HG02981 (cell line): ENCODE measurements at regions not wholly inside any gene's neighbourhood (a gene's known extent, or its start where the extent isn't known, plus 50 kb on each side); places are given as distances from the start of the nearest gene placed in this dataset.

ENCODE experiments used
- ATAC-seq: cut with Tn5 transposase; IDR thresholded peaks from one replicate; pipeline ENCODE4 v1.9.1; 2021; ENCODE audit warnings: mild to moderate bottlenecking, moderate library complexity; ENCODE audit not compliant: unreplicated experiment

DNA sequence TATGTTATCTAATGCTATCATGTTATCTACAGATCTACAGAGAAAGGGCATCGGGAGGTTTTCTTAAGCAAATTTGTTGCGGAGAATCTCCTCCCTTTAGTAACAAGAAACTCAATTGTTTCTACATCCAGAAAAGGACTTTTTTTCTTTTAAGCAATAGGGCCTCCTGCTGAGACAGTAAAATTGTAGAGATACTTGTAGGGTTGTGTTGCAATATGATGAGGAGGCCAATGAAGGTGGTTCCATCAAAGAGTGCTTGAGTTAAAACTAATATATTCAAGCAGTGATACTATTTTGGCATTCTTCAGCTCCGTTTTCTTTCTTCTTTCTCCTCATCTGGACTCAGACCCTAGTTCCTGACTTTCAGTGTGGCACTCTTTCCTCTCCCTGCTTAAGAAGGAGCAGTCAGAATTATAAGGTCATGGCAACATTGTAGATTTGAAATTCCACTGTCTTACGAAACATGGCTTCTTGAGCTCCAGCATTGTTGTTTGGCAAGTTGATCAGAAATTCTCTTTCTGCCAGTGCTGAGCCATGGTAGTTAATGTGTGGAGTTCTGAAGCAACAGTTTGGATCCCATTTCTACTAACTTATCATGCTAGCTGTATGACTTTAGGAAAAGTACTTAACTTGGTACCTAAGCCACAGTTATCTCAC, 202.0 kb upstream of the SLC14A2 start:
- ATAC-seq, result no peak

DNA sequence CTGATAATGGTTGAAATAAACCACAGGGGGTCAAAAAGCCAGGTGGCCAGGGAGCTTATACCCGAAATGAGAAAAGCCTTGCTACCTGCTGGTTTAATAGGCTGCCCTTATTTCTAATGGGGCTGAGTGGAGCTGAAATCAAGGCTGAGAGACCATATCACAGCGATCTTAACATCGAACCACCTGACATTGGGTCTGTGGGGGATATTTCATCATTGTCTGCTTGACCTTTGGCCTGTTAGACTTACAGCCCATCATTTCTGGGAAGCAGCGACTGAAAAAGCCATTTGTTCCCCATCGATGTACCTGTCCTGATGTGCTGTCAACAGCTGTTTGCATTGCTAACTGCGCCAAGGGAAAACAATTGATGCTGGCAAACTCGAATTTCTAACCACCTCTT, 199.7 kb upstream of the SLC14A2 start:
- no peak for ATAC-seq

DNA sequence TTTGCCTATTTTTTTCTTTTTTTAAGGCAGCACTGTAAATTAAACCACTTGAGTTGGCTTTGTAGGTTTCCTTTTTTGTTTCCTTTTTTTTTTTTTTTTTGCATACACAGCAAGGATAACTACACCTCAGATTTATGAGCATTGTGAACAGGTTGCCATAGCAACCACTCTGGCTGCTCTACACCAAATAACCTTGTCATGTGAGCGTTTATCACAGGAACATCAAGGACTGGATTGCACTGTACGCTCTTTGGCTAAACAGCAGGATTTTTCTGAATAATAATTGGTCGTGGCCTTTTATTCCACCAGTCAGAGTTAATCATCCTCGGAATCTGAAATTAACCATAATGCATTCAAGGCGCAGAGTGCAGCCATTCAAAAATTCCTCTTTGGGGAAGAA, 199.1 kb upstream of the SLC14A2 start:
- no peak for ATAC-seq

DNA sequence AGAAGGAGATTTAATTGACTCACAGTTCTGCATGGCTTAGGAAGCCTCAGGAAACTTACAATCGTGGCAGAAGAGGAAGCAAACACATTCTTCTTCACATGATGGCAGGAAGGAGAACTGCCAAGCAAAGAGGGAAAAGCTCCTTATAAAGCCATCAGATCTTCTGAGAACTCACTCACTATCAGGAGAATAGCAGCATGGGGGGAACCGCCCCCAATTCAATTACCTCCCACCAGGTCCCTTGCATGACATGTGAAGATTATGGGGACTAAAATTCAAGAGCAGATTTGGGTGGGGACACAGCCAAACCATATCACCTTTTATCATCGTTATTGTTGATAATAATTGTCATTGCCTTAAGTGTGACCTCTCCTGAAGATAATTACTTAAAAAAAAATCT, 197.9 kb upstream of the SLC14A2 start:
- no peak for ATAC-seq

DNA sequence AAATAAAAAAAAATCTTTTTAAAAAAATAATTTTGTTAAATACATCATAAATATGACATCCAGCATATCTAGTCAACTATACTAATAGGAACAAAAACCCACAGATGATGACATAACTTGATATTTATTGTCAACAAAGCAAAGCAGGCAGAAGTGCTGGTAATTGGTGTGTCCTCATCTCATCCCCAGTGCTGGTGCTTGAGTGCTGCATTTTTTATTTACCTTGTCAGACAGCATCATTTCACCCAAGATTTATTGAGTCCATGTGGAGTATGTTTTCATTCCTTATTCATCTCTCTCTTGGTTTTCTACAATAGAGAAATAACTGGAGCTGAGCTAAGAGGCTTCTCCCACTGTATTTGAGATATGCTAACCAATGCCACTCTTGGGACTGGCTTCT, 191.6 kb upstream of the SLC14A2 start:
- ATAC-seq, result no peak

DNA sequence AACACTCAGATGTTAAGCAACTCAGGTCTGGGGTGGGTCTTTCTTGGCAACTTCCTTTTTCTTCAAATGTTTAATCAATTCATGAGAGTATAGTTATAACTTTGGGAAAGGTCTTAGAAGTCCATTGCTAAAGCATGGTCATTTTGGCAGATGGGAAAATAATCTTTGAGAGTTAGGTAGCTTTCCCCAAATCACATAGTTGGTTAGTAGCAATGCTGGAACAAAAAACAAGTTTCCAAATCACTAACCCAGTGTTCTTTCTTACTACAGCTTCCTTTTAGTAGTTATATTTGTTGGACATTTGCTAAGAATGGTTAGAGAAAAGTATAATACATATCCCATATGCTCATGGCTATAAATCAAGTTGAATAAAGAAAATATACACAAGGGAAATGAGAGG, 185.2 kb upstream of the SLC14A2 start:
- no peak for ATAC-seq

DNA sequence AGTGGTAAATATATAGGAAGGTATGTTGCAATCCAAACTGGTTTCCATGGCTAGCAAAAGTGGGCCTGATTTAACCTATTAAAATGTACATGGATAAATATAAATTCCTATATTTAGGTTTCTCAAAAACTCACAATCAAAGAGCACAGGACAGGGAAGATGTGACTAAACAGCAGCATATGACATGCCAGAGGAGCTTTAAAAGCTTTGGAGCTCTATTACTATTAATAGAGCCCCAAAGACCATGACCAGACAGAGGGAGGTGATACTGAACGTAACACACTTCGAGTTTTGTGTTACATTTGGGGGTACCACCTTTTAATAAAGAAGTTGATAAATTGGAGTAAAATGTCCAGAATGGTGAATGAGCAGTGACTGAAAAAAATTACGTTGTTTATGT, 179.5 kb upstream of the SLC14A2 start:
- no peak for ATAC-seq

DNA sequence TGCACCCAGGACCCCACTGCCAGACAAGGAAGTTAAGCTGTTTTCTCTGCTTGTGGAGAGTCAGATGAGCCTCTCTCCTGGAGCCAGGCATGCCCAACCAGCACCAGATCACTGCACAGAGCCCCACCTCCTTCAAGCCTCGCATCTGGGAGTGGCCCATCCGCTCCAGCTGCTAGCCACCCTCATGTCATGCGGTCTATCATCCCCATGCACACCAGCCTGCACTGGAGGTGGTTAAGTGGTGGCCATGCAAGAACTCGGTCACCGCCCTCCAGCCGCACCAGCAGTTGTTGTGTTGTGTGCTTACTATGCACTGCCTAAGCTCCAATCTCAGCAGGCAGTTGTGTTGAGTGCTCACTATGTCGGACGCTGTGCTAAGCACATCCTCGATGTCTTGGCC, 177.9 kb upstream of the SLC14A2 start:
- no peak for ATAC-seq

DNA sequence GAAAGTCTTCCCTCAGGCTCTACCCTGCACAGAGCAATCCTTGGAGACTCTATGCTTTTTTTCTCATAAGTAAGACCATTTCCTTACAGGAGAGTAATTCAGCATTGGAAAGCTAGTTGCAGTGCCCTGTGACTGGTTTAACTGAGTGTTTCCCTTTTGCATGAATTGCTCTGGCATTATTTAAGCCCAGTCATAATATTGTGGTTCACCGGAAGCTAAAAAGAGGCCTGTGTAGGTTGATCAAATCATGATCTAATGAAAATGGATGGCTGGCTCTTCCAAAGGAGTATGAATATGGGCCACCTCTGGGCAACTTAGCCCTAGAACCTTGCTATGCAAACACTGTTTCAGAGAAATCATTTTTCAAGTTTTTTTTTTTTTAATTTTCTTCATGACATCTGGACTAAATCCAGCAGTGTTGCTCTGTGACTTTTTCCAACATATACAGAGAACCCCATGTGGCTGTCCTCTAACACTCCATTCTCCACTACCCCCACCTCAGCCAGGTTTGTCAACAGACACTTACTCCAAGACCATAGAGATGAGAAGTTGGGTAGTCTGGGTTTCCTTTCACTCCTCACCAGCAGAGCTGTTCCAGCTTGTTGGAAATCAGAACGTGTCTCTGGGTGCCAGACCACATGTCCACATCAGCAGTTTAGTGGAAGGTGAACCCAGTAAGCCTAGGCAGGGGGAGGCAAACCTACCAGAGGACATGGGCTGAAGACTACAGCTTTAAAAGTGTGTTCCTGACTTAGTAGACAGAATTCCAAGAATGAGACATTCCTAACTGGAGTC, 175.2 kb upstream of the SLC14A2 start:
- no peak for ATAC-seq

DNA sequence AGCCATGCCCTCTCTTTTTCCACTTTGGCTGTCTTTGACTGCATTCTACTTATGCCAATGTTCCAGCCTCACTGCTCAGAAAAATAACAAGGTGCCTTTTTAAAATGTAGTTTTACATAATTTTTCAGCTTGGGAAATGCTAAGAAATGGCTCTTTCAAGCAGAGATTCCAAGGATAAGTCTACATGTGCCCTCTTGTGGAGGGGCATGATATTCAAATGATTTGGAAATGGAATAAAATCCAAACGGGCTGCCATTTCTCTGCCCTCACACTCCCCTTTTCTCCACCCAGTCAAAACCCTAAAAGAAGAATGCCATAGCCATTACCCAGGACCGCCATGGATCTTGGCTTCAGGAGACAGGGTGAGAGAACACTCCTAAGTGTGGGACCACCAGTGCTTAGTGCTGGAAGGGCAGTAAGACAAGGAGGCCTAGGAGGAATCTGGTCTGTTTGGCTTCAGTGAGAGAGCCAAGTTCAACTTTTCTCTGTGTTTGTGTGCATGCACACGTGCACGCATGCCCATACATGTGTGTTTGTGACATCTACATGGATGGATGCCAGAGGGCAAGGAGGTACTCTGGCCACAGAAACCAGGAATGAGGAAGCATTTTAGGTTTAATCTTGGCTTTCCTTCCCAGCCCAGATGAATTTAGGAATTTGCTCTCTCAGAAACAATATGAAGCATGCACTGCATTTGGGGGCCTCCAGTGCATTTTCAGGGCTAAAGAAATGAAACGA, 174.0 kb upstream of the SLC14A2 start:
- ATAC-seq, result no peak

DNA sequence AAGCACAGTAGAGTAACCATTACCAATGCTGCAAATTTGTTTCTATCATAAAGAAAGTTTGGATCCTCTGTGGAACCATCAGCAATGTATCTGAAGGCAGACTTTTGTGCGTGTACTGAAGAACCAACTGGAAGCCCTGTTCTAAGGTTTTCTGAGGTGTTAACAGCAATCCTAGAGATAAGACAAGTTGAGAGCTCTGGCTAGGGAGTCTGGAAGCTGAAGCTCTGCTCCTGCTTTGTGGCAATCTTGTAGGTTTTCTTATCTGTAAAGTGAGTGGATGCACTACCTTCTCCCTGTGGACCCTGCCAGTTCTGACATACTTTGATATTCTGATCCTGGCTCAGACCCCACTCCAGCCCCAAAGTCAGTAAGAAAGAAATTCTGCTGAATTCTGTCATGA, 171.2 kb upstream of the SLC14A2 start:
- no peak for ATAC-seq

DNA sequence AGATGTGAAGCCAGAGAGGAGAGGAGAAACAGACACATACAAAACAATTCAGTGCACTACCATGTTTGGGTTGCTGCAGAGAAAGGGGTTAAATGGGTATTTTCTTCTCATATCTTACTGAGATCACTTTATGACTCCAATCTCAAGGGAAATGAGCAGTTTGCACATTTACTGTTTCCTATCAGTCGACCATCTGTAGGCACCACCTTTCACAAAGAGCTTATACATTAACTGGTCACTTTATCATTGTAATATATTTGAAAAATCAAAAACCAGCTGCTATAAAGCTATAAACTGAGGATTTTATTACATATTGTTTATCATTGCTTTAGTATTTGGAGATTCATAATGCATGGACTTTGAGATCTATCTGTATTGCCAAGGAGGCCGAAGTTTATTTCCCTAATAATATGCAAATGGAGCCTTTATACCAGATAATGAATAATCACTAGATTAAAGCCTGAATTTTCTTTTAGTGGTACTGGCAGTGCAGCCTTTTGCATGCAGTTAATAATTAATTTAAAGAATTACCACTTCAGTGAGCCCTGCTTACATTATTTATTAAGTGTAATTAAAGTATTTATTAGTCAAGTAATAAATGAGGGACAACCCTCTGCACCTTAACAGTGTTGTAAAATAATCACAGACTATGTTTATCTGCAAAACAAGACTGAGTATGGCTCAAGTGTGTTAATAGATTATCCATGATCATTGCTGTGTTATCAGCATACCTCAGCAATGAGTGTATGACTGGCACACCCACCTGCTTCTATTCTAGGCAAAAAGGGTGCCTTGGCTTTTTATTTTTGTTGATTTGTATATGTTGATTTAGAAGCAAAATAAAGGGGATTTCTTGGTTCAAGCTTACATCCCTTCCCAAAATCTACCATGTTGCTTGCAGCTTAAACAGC, 167.7 kb upstream of the SLC14A2 start:
- ATAC-seq, result no peak

DNA sequence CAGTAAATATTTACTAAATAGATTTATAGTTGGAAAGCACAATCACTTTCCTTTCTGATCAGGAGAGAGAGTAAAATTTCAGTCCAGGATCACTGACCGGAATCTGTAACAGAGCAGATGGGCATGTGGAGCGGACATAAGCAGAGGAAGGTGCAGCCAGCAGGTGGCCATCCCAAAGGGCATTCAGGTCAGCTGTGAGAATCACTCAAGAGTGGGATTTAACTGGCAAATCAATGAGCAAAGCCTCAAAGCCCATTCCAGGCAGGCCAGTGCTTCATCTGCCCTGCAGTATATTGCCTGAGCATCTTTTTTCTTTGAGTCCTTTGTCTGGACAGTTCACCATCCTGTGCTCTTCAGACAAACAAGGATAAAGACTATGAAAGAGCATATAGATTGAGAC, 166.4 kb upstream of the SLC14A2 start:
- no peak for ATAC-seq

DNA sequence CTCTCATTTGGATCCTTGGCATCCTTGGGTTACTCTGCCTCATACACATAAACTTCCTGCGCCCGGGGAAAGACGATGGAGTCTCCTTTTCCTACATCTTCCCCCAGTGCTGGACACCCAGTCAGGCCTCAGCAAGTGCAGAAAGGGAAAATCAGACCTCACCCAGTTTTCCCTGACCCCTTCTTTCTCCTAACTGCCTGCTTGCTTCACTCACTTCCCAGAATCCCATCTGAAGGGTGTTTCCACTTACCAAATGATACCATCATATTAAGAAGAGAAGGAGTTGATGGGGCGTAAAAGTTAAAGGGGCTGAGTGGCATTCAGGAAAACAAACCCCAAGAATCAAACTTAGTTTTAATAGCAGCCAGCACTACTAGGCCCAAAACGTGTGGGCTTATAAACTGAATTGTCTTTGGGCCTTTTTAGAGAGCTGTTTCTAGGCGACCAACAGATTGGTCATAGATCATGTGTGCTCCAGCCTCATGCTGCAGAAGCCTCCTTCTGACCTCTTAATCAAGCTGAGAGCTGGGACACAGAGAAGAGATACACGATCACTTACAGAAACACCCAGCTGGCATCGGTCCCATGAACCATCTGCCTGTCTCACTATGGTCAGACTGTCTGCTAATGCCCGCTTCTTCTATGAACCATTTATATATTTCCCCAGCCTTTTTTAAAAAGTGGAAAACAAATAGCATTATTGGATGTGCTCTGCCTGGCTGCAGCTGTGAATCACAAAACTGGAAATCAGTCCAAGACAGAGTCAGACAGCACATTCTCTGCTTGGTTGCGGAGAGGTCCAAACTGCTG, 165.7 kb upstream of the SLC14A2 start:
- ATAC-seq, result no peak

DNA sequence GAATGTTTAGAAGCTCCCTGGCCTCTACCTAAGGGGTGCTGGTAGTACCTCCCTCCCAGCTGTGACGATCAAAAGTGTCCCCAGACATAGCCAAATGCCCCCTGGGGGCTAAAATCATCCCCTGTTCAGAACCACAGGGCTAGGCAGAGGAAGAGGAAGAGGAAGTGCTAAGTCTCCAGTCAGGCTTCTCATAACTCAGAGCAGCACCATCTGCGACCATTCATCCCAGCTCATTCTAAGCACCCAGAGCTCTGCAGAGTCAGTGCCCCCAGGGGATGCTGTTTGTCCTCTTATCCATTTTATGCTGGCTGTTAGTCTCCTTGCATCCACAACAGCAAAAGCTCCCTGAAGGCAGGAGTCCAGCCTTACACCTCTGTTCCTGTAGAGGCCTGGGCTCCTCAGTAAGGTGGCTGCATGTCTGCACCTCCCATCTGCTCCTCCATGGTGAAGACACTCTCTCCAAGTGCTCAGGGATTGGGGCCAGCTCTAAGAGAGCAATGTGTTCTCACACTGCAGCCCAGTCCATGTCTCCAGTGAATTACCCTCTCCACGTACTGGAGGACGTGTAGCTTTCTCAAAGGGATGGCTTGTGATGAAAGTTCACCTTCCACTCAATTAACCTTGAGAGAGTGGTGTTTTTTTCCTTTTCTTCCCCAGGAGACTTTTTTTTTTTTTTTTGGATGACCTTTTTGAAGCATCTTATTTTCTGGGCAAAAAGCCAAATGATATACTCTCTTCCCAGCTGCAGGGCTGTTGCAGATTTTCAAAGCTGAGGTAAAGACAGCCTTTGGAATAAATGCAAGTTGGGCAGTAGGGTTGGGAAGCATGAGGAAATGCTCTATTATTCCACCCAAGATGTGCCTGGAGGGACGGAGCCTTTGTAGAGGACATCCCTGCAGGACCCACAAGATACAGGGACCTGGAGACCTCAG, 158.9 kb upstream of the SLC14A2 start:
- peak; percentile 89 for ATAC-seq

DNA sequence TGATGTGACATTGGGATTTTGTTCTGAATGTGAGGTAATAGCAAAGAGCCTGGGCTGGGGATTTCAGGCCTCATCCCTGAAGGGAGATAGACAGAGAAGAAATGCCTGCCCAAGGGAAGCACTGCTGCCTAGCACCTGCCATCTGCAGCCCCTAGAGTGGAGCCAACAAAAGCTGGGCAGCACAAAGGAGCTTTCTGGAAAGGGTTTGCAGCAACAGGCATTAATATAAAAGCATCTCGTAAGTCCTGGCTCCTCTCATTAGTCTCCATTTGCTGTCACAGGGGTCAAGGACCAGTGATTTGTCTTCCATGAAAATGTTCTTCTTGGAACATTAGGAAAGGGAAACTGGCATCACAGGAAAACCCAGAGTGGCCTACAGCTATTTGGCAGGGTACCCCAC, 157.2 kb upstream of the SLC14A2 start:
- ATAC-seq, result no peak

DNA sequence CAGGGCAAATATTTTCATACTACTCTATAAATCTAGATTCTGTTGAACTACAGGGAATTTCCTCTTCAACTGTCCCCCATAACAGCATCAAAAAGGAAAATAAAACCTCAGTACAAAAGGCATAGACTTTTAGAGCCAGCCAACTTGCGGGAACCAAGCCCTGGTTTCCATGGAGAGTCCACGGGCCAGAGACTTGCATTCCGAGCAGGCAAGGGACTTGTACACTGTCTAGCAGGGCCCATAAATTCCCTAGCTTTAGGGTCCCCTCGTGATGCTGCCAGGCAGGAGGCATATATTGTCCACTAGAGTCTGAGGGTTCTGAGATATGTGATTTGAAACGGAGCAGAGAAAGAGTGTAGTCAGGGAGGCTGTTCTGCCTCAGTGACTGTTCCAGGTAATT, 153.1 kb upstream of the SLC14A2 start:
- ATAC-seq, result no peak

DNA sequence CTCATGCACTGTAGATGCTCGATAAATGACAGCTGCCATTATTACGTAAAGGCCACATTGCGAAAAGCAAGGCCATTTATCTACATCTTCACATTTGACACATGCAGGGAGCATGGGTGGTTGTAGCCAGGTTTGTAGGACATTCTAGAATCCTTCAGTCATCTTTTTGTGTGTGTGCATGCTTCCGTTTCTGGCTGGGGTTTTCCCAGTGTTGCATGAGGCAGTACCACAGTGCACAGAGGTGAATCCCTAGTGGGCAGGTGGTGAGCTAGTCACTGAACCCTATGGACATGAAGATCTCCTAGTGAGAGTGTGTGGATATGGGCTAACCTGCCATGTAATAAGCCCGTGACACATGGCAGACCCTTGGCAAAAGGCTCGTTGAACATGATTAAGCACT, 151.8 kb upstream of the SLC14A2 start:
- peak; percentile 52 for ATAC-seq

DNA sequence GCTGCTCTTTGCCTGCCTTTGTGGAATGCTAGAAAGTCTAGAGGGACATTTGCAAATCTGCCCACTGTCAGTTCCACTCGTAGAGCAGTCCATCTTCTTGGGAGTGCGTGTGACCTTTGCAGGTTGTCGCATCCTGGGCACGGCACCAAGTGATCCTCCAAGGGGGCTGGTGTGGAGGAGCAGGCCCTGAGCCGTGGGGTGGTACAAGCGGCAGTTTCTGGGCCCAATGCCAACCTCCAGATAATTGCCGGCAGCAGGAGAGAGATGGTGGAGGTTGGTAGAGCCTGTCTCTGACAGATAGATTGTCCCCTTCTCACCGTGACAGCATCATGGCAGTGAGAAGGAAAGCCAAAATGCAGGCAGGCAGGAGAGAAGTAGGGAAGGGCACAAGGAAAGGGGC, 150.7 kb upstream of the SLC14A2 start:
- no peak for ATAC-seq
